GM21717 (cell line): ENCODE measurements at regions not wholly inside any gene's neighbourhood (a gene's known extent, or its start where the extent isn't known, plus 50 kb on each side); places are given as distances from the start of the nearest gene placed in this dataset.
"Not testable (repeated sequence)": the region's sequence is repeated elsewhere in the genome, so short reads cannot be mapped to it uniquely, and the experiment has no call there.

ENCODE experiments used
- ATAC-seq: cut with Tn5 transposase; IDR thresholded peaks from one replicate; pipeline ENCODE4 v1.9.1; 2021; ENCODE audit warnings: mild to moderate bottlenecking, moderate library complexity; ENCODE audit not compliant: unreplicated experiment

DNA sequence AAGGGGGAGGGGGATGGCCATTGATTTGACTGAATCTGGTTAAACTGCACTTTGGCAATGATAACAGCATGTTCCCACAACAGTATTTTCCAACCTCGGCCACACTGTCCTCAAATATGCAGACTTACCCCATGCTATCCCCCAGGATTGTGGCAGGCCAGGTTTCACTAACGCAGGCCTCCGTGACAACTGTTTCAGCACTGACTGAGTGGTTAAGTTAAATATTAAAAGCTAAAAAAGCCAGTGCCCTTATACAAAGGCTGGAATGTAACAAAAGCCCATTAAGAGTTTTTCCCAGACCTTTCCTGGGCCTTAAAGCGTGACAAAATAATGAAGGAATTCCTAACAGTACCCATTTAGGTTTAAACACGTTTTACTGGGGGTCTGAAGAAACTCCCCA is 202.9 kb downstream of the USP25 start:
- ATAC-seq = no peak

DNA sequence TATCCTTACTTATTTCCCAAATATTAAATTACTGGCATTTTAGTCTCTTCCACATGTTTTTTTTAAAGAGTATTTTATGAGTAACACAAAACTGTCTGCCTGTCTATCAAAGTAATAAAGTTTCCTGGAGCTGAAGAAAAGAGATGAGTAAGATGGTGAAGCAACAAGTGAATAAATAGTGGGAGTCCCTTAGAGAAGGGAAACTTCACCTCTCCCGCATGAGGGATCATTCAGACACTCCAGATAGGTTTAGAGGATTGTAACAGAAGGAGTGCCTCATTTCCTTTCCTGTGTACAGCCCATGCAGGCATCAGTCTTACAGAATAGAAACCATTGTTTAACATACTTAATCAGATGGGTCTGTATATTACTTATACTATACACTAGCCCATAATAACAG is 205.7 kb downstream of the USP25 start:
- ATAC-seq = no peak

DNA sequence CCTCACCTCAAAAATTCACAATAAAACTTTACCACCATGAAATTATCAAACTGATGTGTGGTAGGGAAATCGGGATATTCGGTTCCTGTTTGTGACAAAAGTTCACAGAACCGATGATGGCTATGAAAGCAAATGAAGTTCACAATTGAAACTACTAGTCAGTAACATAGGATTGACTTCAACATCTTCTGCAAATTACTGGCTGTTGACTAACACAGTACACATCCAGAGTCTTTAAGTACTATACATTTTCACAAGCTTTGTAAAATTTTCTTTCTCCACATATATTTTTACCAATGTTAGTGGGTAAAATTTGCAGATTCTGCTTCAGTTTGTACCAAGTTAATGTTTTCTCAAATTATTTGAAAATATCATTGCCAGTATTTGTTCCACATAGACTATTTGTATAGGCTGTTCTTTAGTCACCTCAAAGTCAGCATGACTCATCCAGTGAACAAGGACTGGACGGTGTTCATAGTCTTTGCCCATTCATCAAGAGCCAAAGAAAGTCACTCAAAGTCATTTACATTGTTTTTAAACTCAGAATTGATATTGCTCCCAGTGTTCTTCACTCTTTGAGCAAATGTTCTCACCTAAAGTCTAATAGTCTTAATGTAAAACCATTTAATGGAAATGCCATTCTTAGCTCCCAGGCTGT is 213.4 kb downstream of the USP25 start:
- ATAC-seq = no peak

DNA sequence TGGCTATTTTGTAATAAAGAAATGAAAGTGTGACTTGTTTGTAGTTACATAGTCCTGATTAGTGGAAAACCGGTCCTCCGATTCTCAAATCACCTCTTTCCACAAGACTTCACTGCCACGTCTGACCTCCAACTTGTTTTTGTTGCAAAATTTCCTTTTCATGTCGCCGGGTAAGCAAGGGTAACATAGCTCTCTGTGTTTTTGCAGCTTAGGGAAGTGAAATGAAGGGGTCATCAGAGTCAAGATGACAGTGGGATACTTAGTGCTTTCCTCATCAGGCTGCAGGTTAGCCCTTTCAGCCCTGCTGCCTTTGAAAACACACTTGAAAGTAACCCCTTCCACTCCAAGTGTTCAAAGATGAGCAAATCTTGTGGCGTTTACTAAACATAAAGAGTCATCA is 217.9 kb downstream of the USP25 start:
- no peak for ATAC-seq

DNA sequence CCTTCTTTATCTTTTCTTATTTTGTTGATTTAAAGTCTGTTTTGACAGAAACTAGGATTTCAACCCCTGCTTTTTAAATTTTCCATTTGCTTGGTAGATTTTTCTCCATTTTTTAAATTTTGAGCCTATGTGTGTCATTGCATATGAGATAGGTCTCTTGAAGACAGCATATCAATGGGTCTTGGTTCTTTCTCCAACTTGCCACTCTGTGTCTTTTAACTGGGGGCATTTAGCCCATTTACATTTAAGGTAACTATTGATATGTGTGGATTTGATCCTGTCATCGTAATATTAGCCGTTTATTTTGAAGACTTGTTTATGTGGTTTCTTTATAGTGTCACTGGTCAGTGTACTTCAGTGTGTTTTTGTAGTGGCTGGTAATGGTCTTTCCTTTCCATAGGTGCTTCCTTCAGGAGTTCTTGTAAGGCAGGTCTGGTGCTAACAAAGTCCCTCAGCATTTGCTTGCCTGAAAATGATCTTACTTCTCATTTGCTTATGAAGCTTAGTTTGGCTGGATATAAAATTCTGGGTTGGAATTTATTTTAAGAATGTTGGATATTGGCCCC is 223.9 kb downstream of the USP25 start:
- ATAC-seq = no peak

DNA sequence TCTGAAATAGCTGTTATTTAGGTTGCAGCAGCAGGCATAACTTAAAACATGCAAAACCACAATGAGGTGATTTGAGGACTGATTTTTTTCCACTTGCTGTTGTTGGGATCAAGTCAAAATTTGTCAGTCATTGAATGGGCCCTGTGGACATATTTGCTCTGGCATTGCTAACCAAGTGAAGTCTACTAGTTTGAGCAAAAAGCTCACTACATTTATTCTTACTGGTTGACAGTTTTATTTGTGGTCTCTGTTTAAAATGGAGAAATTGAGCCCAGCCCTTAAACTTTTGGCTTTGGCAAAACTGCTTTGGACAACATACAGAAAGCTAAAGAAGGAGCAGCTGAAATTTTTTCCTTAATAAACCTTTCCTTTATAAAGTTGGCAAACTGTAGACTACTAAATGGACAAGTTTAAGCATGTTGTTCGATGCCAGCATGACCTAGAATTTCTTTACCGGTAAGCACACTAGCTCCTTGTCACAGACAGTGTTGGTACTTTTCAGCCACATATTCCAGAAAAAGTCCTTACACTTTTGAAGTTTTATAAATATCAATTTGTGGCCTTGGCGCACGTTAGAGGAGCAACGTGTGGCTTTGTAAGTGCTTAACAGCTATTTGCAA is 234.6 kb downstream of the USP25 start:
- no peak for ATAC-seq

DNA sequence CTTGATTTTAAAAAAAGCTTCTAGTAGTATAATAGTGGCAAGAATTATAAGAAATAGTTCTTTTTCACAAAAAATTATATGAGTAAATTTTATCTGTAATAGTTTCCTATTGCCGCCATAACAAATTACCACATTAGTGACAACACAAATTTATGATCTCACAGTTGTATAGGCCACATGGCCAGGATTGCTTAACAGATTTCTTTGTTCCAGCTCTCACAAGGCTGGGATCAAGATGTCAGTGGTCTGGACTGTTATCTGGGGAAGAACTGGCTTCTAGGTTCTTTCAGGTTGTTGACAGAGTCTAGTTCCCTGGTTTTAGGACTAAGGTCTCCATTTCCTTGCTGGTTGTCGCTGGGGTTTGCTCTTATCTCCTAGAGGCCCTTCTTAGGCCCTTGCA is 236.4 kb downstream of the USP25 start:
- no peak for ATAC-seq

DNA sequence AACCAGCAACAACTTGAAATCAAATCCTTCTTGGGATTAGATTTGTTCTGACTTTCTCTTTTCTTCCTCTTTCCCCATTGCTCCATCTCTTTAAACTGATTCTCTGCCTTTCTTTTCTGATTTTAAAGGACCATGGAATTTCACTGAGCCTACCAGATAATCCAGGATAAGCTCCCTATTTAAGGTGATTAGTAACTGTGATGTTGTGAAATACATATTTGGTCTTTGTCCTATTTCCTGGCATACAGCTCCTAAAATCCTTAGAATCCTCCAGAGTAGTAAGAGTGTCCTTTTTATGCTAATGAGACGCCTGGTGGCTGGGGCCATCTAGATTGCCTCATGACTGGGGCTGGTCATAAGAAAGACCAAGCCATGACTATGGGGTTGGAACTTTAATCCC is 236.9 kb downstream of the USP25 start:
- ATAC-seq = no peak

DNA sequence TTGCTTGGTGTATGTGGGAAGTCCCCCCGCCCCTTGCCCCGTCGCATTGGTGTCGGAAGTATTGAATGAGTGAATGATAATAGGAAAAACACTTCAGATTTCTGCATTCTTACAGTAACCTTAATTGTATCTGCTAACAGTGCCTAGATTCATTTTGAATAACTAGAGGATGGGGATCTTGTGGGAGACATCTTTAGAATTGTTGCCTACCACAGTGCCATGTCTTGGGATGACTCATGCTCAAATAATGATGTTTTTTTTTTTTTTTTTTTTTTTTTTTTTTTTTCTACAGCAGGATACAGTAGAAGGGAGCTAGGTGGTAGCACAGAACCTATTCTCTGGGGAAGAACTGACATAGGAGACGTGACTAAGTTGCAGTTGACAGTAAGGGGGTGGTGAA is 237.9 kb downstream of the USP25 start:
- ATAC-seq = no peak

DNA sequence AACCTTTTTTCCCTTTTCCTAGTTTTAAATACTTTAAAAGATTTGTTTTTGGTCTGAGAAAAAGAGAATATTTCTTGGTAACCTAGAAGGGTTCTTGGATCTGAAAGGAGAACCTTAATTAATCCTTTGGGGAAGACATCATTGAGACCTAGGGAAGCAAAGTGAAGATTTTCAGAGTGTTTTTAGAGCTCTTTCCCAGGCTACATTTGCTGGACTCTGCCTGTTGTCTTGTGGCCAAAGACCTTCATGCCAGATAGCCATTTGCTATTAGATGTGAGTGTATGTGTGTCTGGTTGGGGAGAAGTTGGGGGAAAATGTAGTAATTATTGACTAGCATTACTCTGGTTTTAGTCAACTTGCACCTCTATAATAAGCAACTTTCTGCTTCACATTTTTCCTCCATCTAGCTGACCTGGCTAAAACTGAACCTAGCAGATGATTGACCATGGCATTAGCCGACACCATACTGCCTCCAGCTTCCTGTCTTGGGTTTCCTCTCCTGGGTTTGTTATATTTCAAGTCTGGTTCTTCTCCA is 239.1 kb downstream of the USP25 start:
- ATAC-seq = no peak

DNA sequence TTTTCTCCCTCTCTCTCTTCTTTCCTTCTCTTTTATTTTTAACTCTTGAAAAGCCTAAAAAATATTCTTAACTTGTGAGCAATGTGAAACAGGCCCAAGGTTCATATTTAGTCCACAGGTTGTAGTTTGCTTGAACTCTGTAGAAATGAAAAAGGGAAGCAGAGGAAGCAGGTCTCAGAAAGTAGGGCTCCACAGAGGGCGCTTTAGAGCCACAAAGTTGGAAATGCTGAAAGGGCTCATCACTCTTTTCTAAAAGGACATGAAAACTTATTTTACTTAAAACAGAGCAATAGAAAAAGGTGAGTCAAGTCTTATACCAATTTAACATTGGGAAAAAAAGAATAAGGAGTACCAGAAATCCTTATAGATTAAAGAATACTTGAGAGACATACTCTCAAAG is 247.0 kb downstream of the USP25 start:
- ATAC-seq = no peak

DNA sequence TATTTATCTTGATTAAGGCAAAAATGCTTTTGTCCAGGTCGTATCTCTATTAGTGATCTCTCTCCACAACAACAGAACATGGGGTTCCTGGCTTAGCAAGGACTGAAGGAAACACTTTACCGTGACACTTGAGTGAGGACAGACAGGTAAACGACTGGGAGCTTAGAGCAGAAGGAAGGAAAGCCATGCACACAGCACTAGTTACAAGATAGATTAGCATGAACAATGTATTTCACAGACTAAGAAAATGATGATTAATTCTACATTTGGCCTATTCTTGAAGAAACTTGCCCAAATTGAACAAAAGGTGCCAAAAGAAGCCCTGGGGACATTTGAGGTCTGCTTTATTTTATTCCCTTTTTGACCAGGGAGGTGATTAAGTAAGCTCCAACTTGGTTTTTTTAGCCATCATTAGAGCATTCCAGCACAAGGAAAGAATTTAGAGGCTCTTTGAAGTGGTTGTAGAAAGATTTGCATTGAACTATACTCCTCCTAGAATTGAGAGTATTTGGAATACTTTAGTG is 248.5 kb downstream of the USP25 start:
- no peak for ATAC-seq

DNA sequence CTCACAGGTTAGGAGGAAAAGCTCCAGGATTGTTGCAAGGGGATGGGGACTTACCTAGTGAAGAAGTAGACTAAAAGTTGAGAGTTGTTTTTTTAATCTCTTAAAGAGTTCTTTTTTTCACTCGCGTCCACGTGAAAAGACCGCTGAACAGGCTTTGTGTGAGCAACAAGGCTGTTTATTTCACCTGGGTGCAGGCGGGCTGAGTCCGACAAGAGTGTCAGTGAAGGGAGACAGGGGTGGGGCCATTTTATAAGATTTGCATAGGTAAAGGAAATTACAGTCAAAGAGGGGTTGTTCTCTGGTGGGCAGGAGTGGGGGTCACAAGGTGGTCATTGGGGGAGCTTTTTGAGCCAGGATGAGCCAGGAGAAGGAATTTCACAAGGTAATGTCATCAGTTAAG is 249.7 kb downstream of the USP25 start:
- ATAC-seq = not testable (repeated sequence)

DNA sequence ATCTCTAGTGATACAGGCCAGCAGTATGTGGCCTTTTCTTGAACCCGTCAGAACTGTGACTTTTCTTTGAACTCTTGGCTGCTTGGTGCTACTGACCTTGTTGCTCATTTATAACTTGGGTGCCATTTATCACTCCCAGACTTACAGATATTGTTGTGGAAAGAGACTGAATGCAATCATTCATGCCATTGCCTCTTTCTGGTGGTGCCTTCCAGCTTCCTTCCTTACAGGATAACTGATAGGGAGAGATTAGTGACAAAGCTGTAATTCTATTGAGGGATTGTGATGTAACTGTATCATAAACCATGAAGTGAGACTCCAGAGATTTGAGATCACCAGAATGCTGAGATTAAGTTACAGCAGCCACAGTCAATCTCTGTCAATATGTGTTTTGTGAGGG is 256.5 kb downstream of the USP25 start:
- ATAC-seq = no peak

DNA sequence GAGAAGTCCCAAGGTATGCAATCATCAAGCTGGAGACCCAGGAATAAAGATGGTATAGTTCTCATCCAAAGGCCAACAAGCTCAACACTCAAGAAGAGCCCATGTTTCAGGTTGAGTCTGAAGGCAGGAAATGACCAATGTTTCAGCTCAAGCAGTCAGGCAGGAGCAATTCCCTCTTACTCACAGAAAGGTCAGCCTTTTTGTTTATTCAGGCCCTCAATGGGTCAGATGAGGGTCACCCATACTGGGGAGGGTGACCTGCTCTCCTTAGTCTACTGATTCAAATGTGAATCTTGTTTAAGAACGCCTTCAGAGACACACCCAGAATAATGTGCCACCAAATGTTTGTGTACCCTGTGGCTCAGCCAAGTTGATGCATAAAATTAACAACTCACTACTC is 262.4 kb downstream of the USP25 start:
- no peak for ATAC-seq

DNA sequence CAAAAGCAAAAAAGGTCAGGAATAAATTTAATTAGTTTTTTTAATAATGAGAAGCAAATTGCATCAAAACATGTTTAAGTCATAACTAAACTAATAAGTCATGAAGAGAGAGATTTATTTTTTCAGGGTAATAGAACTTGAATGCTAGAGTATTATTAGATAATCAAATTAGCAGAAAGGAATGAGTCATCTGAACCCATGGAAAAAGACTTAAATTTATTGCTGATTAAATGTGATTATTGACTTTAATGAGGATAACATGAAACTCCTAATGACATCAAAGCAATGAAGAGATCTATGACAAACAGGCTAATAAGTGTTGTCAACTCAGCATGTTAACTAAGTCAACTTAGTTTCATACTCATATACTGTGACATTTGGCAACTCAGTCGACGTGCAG is 264.2 kb downstream of the USP25 start:
- ATAC-seq = no peak

DNA sequence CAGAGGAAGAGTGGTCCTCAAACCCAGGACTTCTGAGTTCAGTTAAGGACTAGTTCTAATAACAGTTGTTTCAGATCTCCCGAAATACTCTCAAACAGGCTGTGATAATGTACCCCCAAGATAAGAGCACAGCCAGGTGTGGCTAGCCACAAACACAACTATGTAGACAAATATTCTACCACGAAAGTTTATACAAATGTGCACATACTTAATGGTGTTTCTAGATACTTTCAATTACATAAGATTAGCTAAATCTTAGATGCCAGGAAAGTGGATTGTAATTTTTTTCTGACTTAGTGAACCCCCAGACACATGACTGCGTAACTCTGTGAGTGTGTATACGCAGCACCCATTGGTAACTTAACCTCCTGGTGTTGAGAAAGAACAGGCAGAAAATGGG is 270.0 kb downstream of the USP25 start:
- ATAC-seq = no peak

DNA sequence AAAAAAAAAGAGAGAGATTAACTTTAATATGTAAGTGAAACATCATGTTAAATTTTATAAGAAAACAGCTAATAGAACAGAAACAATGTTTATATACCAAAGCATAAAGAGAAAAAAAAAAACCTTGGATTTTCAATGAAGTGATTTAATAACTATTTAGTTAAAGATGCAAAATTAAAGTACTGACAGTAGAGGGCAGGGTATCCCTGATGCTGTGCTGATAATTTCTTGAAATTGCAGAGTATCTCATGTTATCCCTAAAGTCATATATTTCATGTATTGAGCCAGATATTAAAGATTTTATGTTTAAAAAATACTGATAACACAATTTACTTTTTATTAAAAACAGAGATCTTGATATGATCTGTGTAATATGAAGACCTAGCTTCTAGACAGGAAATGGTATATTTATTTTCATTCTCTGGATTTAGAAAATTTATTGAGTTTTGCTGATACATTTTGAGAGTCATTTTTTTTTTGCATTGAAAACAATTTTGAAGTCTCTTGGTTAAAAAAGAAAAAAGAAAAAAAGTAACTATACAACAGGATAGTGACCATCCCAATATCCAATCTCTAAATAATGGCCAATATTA is 273.2 kb downstream of the USP25 start:
- no peak for ATAC-seq

DNA sequence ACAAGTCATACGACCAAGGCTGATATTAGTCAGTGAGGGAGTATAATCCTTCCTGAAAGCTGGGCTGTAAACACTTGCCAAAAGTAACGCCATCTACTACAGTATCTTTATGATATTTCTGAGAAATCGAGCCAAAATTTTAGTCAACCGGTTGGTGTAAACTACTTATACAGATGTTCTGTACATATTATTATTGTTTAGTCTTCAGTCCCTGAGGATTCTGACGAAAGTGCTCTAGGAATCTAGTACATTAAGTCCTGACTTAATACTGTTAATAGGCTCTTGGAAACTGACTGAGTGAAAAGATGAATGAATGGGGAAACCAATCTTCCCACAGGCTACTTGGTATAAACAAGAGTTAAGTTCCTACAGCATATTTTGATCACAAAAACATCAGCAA is 274.3 kb downstream of the USP25 start:
- no peak for ATAC-seq

DNA sequence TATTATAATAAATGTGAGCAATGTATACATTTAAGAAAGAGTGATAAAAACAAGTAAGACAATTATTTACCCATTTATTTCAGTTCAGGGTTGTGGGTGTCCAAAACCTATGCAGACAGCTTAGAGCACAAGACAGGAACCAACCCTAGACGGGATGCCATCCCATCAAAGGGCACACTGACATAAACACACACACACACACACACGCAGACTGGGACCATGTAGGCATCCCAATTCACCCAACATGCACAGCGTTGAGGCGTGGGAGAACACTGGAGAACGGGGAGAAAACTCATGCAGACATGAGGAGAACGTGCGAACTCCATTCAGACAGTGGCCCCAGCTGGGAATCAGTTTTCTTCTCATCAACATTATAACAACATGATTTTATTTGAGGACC is 274.7 kb downstream of the USP25 start:
- ATAC-seq = no peak

DNA sequence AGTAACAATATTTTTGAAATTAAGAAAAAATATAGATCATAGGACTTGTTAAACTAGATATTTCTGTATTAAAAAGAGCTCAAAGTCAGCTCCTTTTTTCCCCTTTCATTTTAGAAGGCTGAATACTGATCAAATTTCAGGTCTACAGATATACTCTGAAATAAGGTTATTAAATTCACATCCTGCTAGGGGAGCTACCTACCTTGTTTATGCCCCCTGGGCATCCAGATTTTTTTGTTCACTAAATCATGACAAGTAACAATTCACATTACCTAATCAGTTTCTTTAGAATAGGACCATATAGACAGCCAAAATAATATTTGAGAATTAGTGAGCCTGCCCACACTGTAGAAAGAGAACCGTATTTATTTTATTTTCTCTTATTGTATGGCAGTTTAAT is 276.2 kb downstream of the USP25 start:
- no peak for ATAC-seq

DNA sequence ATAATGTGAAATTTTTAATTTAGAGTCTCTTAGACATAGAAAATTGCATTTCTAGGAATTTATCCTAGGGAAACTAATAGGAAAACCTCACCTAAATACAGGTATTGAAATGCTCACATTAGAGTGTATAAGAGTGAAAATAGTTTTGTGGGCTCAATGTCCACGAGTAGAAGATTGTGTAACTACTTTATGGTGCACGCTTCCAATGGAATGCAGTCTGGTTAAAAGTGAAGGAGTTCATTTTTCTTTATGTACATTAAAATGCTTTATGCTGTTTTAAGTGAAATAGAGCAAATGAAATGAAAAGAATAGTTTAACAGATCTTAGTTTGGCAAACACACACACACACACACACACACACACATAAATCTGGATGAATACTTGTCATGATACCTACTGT is 278.2 kb downstream of the USP25 start:
- no peak for ATAC-seq
